Chondrocyte (in vitro differentiated cells): ENCODE measurements at regions not wholly inside any gene's neighbourhood (a gene's known extent, or its start where the extent isn't known, plus 50 kb on each side); places are given as distances from the start of the nearest gene placed in this dataset.

Source experiments
- DNase-seq: peaks from one replicate; pipeline ENCODE4 v3.0.0; 2021; ENCODE audit warnings: mixed read lengths, low spot score
- H3K27ac Mint-ChIP-seq: one replicate; pipeline ENCODE4 v1.8.0; 2021; ENCODE audit warnings: mild to moderate bottlenecking, moderate library complexity, mixed read lengths; ENCODE audit not compliant: unreplicated experiment
- H3K27me3 Mint-ChIP-seq: 2 replicates; pipeline ENCODE4 v1.8.0; 2021; ENCODE audit warnings: low read depth, mixed read lengths
- H3K36me3 Mint-ChIP-seq: 2 replicates; pipeline ENCODE4 v1.8.0; 2021; ENCODE audit warnings: low read depth, mixed read lengths
- H3K4me1 Mint-ChIP-seq: 2 replicates; pipeline ENCODE4 v1.8.0; 2021; ENCODE audit warnings: low read depth, mild to moderate bottlenecking, mixed read lengths
- H3K4me3 Mint-ChIP-seq: one replicate; pipeline ENCODE4 v1.8.0; 2021; ENCODE audit warnings: mild to moderate bottlenecking, moderate library complexity, mixed read lengths; ENCODE audit not compliant: unreplicated experiment
- H3K9me3 Mint-ChIP-seq: 2 replicates; pipeline ENCODE4 v1.8.0; 2021; ENCODE audit warnings: low read depth, mixed read lengths
- TF ChIP-seq, protein P1 (sequence below): fragments of 200-600 bp; sonication (generic); IDR thresholded peaks from 2 replicates; pipeline ENCODE4 v1.5.0; 2021; ENCODE audit warnings: antibody characterized with exemption, mild to moderate bottlenecking, moderate library complexity

DNA sequence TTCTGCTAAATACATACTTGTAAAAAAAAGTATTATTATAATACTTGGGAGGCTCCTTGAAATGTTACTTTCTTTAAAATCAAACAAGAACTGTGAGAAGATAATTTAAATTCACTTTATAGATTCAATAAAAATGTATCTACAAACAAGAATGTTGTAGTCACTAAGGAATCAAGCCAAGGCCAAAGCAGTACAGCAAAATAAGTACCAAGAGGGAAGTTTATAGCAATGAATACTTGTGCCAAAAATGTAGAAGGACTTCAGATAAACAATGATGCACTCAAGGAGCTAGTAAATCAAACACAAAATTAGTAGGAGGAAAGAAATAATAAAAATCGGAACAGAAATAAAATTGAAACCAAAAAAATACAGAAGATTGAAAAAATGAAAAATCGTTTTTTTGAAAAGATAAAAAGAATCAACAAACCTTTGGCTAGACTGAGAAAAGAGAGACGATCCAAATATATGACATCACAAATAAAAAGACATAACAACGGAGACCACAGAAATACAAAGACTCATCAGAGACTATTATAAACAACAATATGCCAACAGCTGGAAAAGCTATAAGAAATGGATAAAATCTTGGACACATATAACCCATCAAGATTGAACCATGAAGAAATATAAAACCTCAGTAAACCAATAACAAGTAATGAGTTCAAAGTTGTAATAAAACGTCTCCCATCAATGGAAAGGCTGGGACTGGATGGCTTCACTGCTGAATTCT is 286.0 kb upstream of the TMEM229A start:
- Mint-ChIP-seq H3K4me3 (no peak overlapping the region), H3K9me3 (peaks cover 5% of the 10 kb centered on the region), H3K27ac (no peak overlapping the region), H3K4me1 (no peaks in the 10 kb centered on the region), H3K27me3 (no peaks in the 10 kb centered on the region), H3K36me3 (no peaks in the 10 kb centered on the region)
- DNase-seq, result no peak
- TF ChIP-seq, protein P1, sequence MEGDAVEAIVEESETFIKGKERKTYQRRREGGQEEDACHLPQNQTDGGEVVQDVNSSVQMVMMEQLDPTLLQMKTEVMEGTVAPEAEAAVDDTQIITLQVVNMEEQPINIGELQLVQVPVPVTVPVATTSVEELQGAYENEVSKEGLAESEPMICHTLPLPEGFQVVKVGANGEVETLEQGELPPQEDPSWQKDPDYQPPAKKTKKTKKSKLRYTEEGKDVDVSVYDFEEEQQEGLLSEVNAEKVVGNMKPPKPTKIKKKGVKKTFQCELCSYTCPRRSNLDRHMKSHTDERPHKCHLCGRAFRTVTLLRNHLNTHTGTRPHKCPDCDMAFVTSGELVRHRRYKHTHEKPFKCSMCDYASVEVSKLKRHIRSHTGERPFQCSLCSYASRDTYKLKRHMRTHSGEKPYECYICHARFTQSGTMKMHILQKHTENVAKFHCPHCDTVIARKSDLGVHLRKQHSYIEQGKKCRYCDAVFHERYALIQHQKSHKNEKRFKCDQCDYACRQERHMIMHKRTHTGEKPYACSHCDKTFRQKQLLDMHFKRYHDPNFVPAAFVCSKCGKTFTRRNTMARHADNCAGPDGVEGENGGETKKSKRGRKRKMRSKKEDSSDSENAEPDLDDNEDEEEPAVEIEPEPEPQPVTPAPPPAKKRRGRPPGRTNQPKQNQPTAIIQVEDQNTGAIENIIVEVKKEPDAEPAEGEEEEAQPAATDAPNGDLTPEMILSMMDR, result no peak

- Mint-ChIP-seq H3K27ac (no peak overlapping the region), H3K27me3 (no peaks in the 10 kb centered on the region)
These were observed 278.1 kb upstream of the TMEM229A start for GRCh38 chr7:124310934-124311390.

DNA sequence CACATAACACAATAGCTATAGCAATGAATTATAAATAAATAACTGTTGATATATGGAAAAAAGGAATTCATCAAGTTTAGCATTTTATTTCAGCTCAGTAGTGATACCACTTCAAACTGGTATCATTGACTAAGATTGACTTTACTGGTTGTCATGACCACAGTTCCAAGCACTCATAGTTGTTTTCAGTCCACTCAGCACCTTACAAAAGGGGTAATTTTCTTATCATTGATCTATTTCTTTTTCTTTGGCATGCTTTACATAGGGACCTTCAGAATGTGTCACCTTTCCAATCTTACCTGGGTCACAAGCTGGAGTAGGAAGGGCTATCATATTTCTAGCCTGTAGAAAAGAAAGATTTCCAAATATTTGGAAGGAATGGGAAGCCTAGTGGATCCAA is 275.5 kb upstream of the TMEM229A start:
- Mint-ChIP-seq H3K27ac (no peak overlapping the region), H3K36me3 (no peaks in the 10 kb centered on the region), H3K27me3 (no peaks in the 10 kb centered on the region), H3K4me1 (no peaks in the 10 kb centered on the region), H3K9me3 (peaks cover 6% of the 10 kb centered on the region), H3K4me3 (no peak overlapping the region)
- no peak for DNase-seq
- TF ChIP-seq, protein P1, result no peak

More at GRCh38 chr7:124310934-124311390, 278.1 kb upstream of the TMEM229A start:
- no peak overlapping the region for H3K4me3 Mint-ChIP-seq
- TF ChIP-seq, protein P1, result no peak
- H3K4me1 Mint-ChIP-seq, result no peaks in the 10 kb centered on the region
- DNase-seq, result no peak
- H3K36me3 Mint-ChIP-seq, result no peaks in the 10 kb centered on the region
- H3K9me3 Mint-ChIP-seq, result no peaks in the 10 kb centered on the region

- no peak for DNase-seq
- Mint-ChIP-seq H3K4me1 (no peaks in the 10 kb centered on the region), H3K27ac (no peak overlapping the region), H3K4me3 (no peak overlapping the region), H3K27me3 (no peaks in the 10 kb centered on the region), H3K9me3 (peaks cover 48% of the 10 kb centered on the region), H3K36me3 (peaks cover 16% of the 10 kb centered on the region)
- TF ChIP-seq, protein P1, result no peak
These were observed 262.4 kb upstream of the TMEM229A start for GRCh38 chr7:124295289-124295688.

- Mint-ChIP-seq H3K9me3 (peaks cover 1% of the 10 kb centered on the region), H3K36me3 (peaks cover 1% of the 10 kb centered on the region), H3K4me3 (no peak overlapping the region), H3K27me3 (peaks cover 6% of the 10 kb centered on the region), H3K4me1 (peaks cover 3% of the 10 kb centered on the region), H3K27ac (no peak overlapping the region)
- TF ChIP-seq, protein P1, result no peak
- no peak for DNase-seq
These were observed 252.1 kb upstream of the TMEM229A start for GRCh38 chr7:124284937-124285336.
